ENCODE measurements at regions not wholly inside any gene's neighbourhood (a gene's known extent, or its start where the extent isn't known, plus 50 kb on each side); places are given as distances from the start of the nearest gene placed in this dataset.

- Histone ChIP-seq H3K4me2 (no peak overlapping the region), H3K36me3 (ENCODE audit: low read depth) (no peaks in the 10 kb centered on the region), H3K9me2 (ENCODE audit: insufficient read depth) (no peaks in the 10 kb centered on the region; the same call in 1 of the 2 replicates), H3F3A (ENCODE audit: insufficient read depth, low read depth) (no peaks in the 10 kb centered on the region), H3K27ac (no peak overlapping the region), H3K4me3 (no peak overlapping the region), H3K4me1 (replicated peaks; ENCODE audit: insufficient read depth) (no peaks in the 10 kb centered on the region), H3K9me3 (ENCODE audit: insufficient read depth, low read depth) (no peaks in the 10 kb centered on the region), H3K79me2 (ENCODE audit: low read depth) (no peaks in the 10 kb centered on the region), H2AFZ (no peak overlapping the region), H3K27me3 (ENCODE audit: insufficient read depth, low read depth) (no peaks in the 10 kb centered on the region), H4K20me1 (ENCODE audit: insufficient read depth) (no peaks in the 10 kb centered on the region)
- intact Hi-C loops (cut with micrococcal nuclease; ENCODE audit: unreplicated experiment) = no loop called here
- CTCF ChIA-PET = no interaction called here
- POLR2A ChIA-PET (ENCODE audit: unreplicated experiment) = no interaction called here
- DNase-seq = no peak
- no TSS peak for BruUV-seq (replicated peaks)
- no peak for TF ChIP-seq EZH2 (IDR thresholded peaks at IDR 0.05; ENCODE audit: low read depth)
- TF ChIP-seq, protein P1, sequence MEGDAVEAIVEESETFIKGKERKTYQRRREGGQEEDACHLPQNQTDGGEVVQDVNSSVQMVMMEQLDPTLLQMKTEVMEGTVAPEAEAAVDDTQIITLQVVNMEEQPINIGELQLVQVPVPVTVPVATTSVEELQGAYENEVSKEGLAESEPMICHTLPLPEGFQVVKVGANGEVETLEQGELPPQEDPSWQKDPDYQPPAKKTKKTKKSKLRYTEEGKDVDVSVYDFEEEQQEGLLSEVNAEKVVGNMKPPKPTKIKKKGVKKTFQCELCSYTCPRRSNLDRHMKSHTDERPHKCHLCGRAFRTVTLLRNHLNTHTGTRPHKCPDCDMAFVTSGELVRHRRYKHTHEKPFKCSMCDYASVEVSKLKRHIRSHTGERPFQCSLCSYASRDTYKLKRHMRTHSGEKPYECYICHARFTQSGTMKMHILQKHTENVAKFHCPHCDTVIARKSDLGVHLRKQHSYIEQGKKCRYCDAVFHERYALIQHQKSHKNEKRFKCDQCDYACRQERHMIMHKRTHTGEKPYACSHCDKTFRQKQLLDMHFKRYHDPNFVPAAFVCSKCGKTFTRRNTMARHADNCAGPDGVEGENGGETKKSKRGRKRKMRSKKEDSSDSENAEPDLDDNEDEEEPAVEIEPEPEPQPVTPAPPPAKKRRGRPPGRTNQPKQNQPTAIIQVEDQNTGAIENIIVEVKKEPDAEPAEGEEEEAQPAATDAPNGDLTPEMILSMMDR (conservative IDR thresholded peaks at IDR 0.05) = no peak
These were observed 991.8 kb upstream of the SLIT2 start for GRCh38 chr4:19259920-19260319.

DNA sequence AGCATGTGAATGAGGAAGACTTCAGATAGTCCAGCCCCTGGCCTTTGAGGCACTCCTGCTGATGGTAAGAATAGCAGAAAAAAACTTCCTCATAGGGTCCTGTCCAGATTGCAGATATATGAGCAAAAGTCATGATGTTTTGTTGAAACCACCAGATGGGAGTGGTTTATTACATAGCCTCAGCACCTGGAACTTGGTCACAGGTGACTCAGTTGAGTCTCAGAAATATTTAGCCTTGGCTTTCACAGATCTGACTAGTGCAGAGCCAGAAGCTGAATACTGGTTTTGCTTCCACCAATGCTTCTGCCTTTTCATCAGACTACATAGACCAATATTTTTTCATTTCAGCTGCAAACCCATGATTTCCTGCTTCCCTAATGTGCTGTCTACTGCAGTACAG is 994.9 kb upstream of the SLIT2 start:
- no peak overlapping the region for H3K27ac ChIP-seq
- intact Hi-C loops (cut with micrococcal nuclease; ENCODE audit: unreplicated experiment) = no loop called here

GRCh38 chr4:19254486-19254885 is 997.2 kb upstream of the SLIT2 start:
- Histone ChIP-seq H3F3A (ENCODE audit: insufficient read depth, low read depth) (no peaks in the 10 kb centered on the region), H3K4me2 (no peak overlapping the region), H2AFZ (no peak overlapping the region), H4K20me1 (ENCODE audit: insufficient read depth) (no peaks in the 10 kb centered on the region), H3K9me3 (ENCODE audit: insufficient read depth, low read depth) (no peaks in the 10 kb centered on the region), H3K36me3 (ENCODE audit: low read depth) (no peaks in the 10 kb centered on the region), H3K27ac (no peak overlapping the region), H3K9me2 (ENCODE audit: insufficient read depth) (no peaks in the 10 kb centered on the region), H3K27me3 (ENCODE audit: insufficient read depth, low read depth) (no peaks in the 10 kb centered on the region), H3K4me3 (no peak overlapping the region), H3K79me2 (ENCODE audit: low read depth) (no peaks in the 10 kb centered on the region), H3K4me1 (replicated peaks; ENCODE audit: insufficient read depth) (no peaks in the 10 kb centered on the region)
- DNase-seq = no peak
- no TSS peak for BruUV-seq (replicated peaks)
- TF ChIP-seq EZH2 (IDR thresholded peaks at IDR 0.05; ENCODE audit: low read depth) = no peak
- TF ChIP-seq, protein P1 (conservative IDR thresholded peaks at IDR 0.05) = no peak
- ChIA-PET CTCF (no interaction called here), POLR2A (ENCODE audit: unreplicated experiment) (no interaction called here)
- intact Hi-C loops (cut with micrococcal nuclease; ENCODE audit: unreplicated experiment) = no loop called here

More for the DNA sequence above, 994.9 kb upstream of the SLIT2 start:
- Histone ChIP-seq H3K79me2 (ENCODE audit: low read depth) (no peaks in the 10 kb centered on the region), H3K4me1 (replicated peaks; ENCODE audit: insufficient read depth) (no peaks in the 10 kb centered on the region), H2AFZ (no peak overlapping the region), H3K9me3 (ENCODE audit: insufficient read depth, low read depth) (no peaks in the 10 kb centered on the region), H3K4me3 (no peak overlapping the region), H3F3A (ENCODE audit: insufficient read depth, low read depth) (no peaks in the 10 kb centered on the region), H3K9me2 (ENCODE audit: insufficient read depth) (no peaks in the 10 kb centered on the region; the same call in 1 of the 2 replicates), H4K20me1 (ENCODE audit: insufficient read depth) (no peaks in the 10 kb centered on the region), H3K27me3 (ENCODE audit: insufficient read depth, low read depth) (no peaks in the 10 kb centered on the region), H3K36me3 (ENCODE audit: low read depth) (no peaks in the 10 kb centered on the region), H3K4me2 (no peak overlapping the region)
- no TSS peak for BruUV-seq (replicated peaks)
- ChIA-PET POLR2A (ENCODE audit: unreplicated experiment) (no interaction called here), CTCF (interaction anchor here (0.5 kb wide), 2 partner anchors 1015 to 1094 kb away, joined by 4 to 8 read pairs; no protein-coding TSS in a partner anchor)
- TF ChIP-seq, protein P1 (conservative IDR thresholded peaks at IDR 0.05) = no peak
- TF ChIP-seq EZH2 (IDR thresholded peaks at IDR 0.05; ENCODE audit: low read depth) = no peak
- DNase-seq = no peak

All from PC-9 (cell line).